GM23338 (cell line): ENCODE measurements at regions not wholly inside any gene's neighbourhood (a gene's known extent, or its start where the extent isn't known, plus 50 kb on each side); places are given as distances from the start of the nearest gene placed in this dataset.

Experiments
- ATAC-seq: fragments of 200-7000 bp; cut with Tn5 transposase; 3 replicates; pipeline ENCODE4 v1.9.1; 2020
- DNase-seq: peaks from one replicate; pipeline ENCODE4 v3.0.0-alpha.2; 2015; ENCODE audit warnings: low spot score
- H2AFZ ChIP-seq: fragments of 200-600 bp; sonication (generic); 2 replicates; pipeline ENCODE4 v1.8.0; 2016; ENCODE audit warnings: antibody characterized with exemption, mild to moderate bottlenecking, moderate library complexity
- H3F3A ChIP-seq: fragments of 200-600 bp; sonication (generic); replicated peaks from 2 replicates; pipeline ENCODE4 v1.8.0; 2017; ENCODE audit warnings: antibody characterized with exemption, mixed run types, low read depth
- H3K27ac ChIP-seq: fragments of 200-600 bp; sonication (generic); 2 replicates; pipeline ENCODE4 v1.6.1; 2016; ENCODE audit warnings: low read depth
- H3K27me3 ChIP-seq: fragments of 200-600 bp; sonication (generic); 2 replicates; pipeline ENCODE4 v1.8.0; 2016; ENCODE audit warnings: mild to moderate bottlenecking, mixed run types, moderate library complexity; ENCODE audit not compliant: insufficient read depth
- H3K36me3 ChIP-seq: fragments of 200-600 bp; sonication (generic); 2 replicates; pipeline ENCODE4 v1.8.0; 2016; ENCODE audit warnings: mild to moderate bottlenecking; ENCODE audit not compliant: insufficient read depth
- H3K4me1 ChIP-seq: fragments of 200-600 bp; sonication (generic); 2 replicates; pipeline ENCODE4 v1.8.0; 2016; ENCODE audit warnings: mild to moderate bottlenecking, moderate library complexity; ENCODE audit not compliant: insufficient read depth
- H3K4me2 ChIP-seq: fragments of 200-600 bp; sonication (generic); 2 replicates; pipeline ENCODE4 v1.7.1; 2017; ENCODE audit warnings: mixed run types
- H3K4me3 ChIP-seq: fragments of 200-600 bp; sonication (generic); 2 replicates; pipeline ENCODE4 v1.6.1; 2016; ENCODE audit warnings: mixed run types
- H3K79me2 ChIP-seq: fragments of 200-600 bp; sonication (generic); replicated peaks from 2 replicates; pipeline ENCODE4 v1.8.0; 2017; ENCODE audit warnings: mild to moderate bottlenecking; ENCODE audit not compliant: insufficient read depth
- H3K9me2 ChIP-seq: fragments of 200-600 bp; sonication (generic); 2 replicates; pipeline ENCODE4 v1.8.0; 2017; ENCODE audit not compliant: insufficient read depth
- H4K20me1 ChIP-seq: fragments of 200-600 bp; sonication (generic); replicated peaks from 2 replicates; pipeline ENCODE4 v1.8.0; 2017; ENCODE audit warnings: mild to moderate bottlenecking; ENCODE audit not compliant: insufficient read depth
- H3K27ac Mint-ChIP-seq: 2 replicates; pipeline ENCODE4 v1.8.0; 2020; ENCODE audit warnings: inconsistent platforms, mild to moderate bottlenecking, moderate library complexity, mixed read lengths
- H3K27me3 Mint-ChIP-seq: 3 replicates; pipeline ENCODE4 v1.8.0; 2022; ENCODE audit warnings: low read depth, mild to moderate bottlenecking, moderate library complexity, mixed read lengths, inconsistent platforms; ENCODE audit not compliant: insufficient read depth, poor library complexity
- H3K36me3 Mint-ChIP-seq: 3 replicates; pipeline ENCODE4 v1.8.0; 2021; ENCODE audit warnings: low read depth, mild to moderate bottlenecking, inconsistent platforms, moderate library complexity, mixed read lengths
- H3K4me1 Mint-ChIP-seq: 3 replicates; pipeline ENCODE4 v1.8.0; 2020; ENCODE audit warnings: mild to moderate bottlenecking, inconsistent platforms, mixed read lengths
- H3K4me3 Mint-ChIP-seq: 3 replicates; pipeline ENCODE4 v1.8.0; 2021; ENCODE audit warnings: moderate library complexity, mild to moderate bottlenecking, inconsistent platforms, mixed read lengths
- H3K9me3 Mint-ChIP-seq: 3 replicates; pipeline ENCODE4 v1.8.0; 2020; ENCODE audit warnings: moderate library complexity, mild to moderate bottlenecking, inconsistent platforms, mixed read lengths
- CREB1 ChIP-seq: fragments of 250-450 bp; sonication (Bioruptor Pico); IDR thresholded peaks from 2 replicates; pipeline ENCODE4 v1.5.0; 2020; ENCODE audit warnings: low read depth, mild to moderate bottlenecking, moderate library complexity
- CTCF ChIP-seq, 2 experiments: fragments of 200-600 bp in 1 of 2; sonication (generic) in 1 of 2; conservative IDR thresholded peaks; 2 replicates each; pipeline versions ENCODE4 v1.5.1 to v1.6.1; 2016 to 2017; ENCODE audit warnings: antibody characterized with exemption in 2 of 2, low read depth in 2 of 2, mild to moderate bottlenecking in 2 of 2, moderate library complexity in 1 of 2
- ETS1 ChIP-seq: IDR thresholded peaks from 2 replicates; pipeline ENCODE4 v1.6.1; 2016; ENCODE audit warnings: antibody characterized with exemption
- EZH2 ChIP-seq: fragments of 200-600 bp; sonication (generic); IDR thresholded peaks from one replicate; pipeline ENCODE4 v1.8.0; 2017; ENCODE audit warnings: antibody characterized with exemption, mild to moderate bottlenecking, low read depth; ENCODE audit not compliant: unreplicated experiment
- EZH2phosphoT487 ChIP-seq: fragments of 200-600 bp; sonication (generic); IDR thresholded peaks from one replicate; pipeline ENCODE4 v1.8.1; 2018; ENCODE audit warnings: antibody characterized with exemption; ENCODE audit not compliant: unreplicated experiment
- JUNB ChIP-seq: IDR thresholded peaks from one replicate; pipeline ENCODE4 v1.6.1; 2016; ENCODE audit warnings: antibody characterized with exemption; ENCODE audit not compliant: unreplicated experiment
- NANOG ChIP-seq: IDR thresholded peaks from 2 replicates; pipeline ENCODE4 v1.6.1; 2016; ENCODE audit warnings: antibody characterized with exemption, borderline replicate concordance
- POLR2AphosphoS5 ChIP-seq: IDR thresholded peaks from 2 replicates; pipeline ENCODE4 v1.6.1; 2016; ENCODE audit warnings: antibody characterized with exemption, low read depth
- REST ChIP-seq: IDR thresholded peaks from one replicate; pipeline ENCODE4 v1.6.1; 2018; ENCODE audit warnings: antibody characterized with exemption; ENCODE audit not compliant: unreplicated experiment
- STAT1 ChIP-seq: IDR thresholded peaks from one replicate; pipeline ENCODE4 v1.6.1; 2016; ENCODE audit warnings: antibody characterized with exemption; ENCODE audit not compliant: unreplicated experiment
- ZNF114 ChIP-seq: fragments of 250-450 bp; sonication (Bioruptor Pico); IDR thresholded peaks from 2 replicates; pipeline ENCODE4 v1.5.0; 2020; ENCODE audit warnings: mild to moderate bottlenecking, moderate library complexity
- ZNF331 ChIP-seq: fragments of 250-450 bp; sonication (Bioruptor Pico); IDR thresholded peaks from 2 replicates; pipeline ENCODE4 v1.5.0; 2020; ENCODE audit warnings: low read depth, mild to moderate bottlenecking, moderate library complexity
- ZNF462 ChIP-seq: fragments of 250-450 bp; sonication (Bioruptor Pico); IDR thresholded peaks from 2 replicates; pipeline ENCODE4 v1.5.0; 2020; ENCODE audit warnings: mild to moderate bottlenecking, moderate library complexity

- peaks cover 27% of the 10 kb centered on the region for H3K36me3 Mint-ChIP-seq
- peaks cover 95% of the 10 kb centered on the region for H3K9me3 Mint-ChIP-seq
- Histone ChIP-seq H3K27me3 (no peaks in the 10 kb centered on the region), H3F3A (no peaks in the 10 kb centered on the region), H3K4me1 (no peaks in the 10 kb centered on the region), H3K27ac (no peak overlapping the region), H3K4me2 (no peak overlapping the region), H3K79me2 (no peaks in the 10 kb centered on the region), H4K20me1 (no peaks in the 10 kb centered on the region), H3K9me2 (no peaks in the 10 kb centered on the region), H3K36me3 (no peaks in the 10 kb centered on the region), H3K4me3 (no peak overlapping the region), H2AFZ (no peak overlapping the region)
- no peaks in the 10 kb centered on the region for H3K4me1 Mint-ChIP-seq
- no peak for ATAC-seq
- TF ChIP-seq CREB1 (CRISPR knock-in tag) (no peak), NANOG (no peak), POLR2AphosphoS5 (no peak), EZH2 (no peak), ZNF114 (no peak), CTCF (conservative IDR thresholded peaks at IDR 0.05; ENCODE audit: low read depth in 2 of 2) (no peak), ZNF331 (CRISPR knock-in tag) (no peak), ZNF462 (no peak), STAT1 (no peak), ETS1 (no peak), JUNB (no peak), REST (no peak), EZH2phosphoT487 (no peak)
- H3K27ac Mint-ChIP-seq = no peak overlapping the region
- no peaks in the 10 kb centered on the region for H3K27me3 Mint-ChIP-seq
- no peak for DNase-seq
- no peak overlapping the region for H3K4me3 Mint-ChIP-seq
Measured at GRCh38 chr3:3342141-3342540, 162.7 kb upstream of the CRBN start.
